HG02884 (cell line): ENCODE measurements at regions not wholly inside any gene's neighbourhood (a gene's known extent, or its start where the extent isn't known, plus 50 kb on each side); places are given as distances from the start of the nearest gene placed in this dataset.

Experiments used
- ATAC-seq: cut with Tn5 transposase; IDR thresholded peaks from one replicate; pipeline ENCODE4 v1.9.1; 2021; ENCODE audit warnings: mild to moderate bottlenecking, moderate library complexity; ENCODE audit not compliant: unreplicated experiment

DNA sequence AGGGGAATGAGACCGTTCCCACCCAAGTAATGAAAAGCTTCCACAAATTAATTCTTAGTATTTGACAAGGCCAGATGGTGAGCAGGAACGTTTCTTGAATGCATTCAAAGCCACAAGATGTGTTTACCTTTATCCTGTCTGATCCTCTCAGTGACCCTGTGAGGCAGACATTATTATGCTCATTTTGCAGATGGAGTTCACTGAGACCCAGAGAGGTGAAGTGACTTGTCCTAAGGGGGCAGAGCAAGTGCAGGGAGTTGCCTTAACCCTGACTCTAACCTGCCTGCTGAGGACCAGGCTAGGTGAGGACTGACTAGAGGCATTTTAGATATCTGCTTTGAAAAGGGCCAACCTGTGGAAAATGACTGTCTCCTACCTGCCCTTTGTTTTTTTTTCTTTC lies 156.7 kb downstream of the HAPSTR1 start:
- no peak for ATAC-seq

GRCh38 chr16:9249534-9249933 lies 158.1 kb downstream of the HAPSTR1 start:
- ATAC-seq, result no peak

GRCh38 chr16:9251026-9251425 lies 159.6 kb downstream of the HAPSTR1 start:
- ATAC-seq, result no peak

DNA sequence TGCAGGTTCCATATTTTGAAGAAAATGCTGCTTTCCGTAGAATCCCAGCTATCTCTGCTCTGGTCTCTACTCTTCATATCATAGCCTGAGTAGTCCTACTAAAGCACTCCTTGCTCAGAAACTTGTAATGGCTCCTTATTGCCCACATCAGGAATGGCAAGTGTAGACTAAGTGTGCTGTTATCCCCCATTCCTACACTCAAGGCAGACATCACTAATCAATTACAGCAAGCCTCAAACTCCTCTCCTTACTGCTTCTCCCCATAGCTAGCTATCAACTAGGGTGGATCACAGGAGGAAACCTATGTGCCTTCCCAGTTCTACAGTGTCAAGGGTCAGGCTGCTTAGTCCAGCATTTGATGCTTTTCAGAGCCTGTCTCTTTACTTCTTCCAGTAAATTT lies 163.4 kb downstream of the HAPSTR1 start:
- ATAC-seq, result no peak

DNA sequence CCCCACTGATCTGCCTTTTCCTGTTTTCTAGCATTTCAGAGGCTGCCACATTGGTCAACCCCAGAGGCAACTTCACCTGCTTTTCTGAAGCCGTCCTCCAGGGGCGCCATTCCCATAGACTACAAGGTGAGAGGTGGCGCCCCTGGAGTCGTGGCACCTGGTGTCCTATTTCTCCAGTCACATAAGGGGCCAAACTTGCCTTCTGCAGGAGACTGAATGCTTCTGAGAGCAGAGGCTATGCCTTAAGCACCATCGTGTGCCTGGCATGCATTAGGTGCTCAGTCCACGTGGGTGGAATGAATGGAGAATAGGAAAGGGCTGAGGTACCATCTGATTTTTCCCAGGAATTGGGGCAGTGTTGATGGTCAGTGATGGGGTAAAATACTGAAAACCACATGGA lies 164.8 kb downstream of the HAPSTR1 start:
- no peak for ATAC-seq

DNA sequence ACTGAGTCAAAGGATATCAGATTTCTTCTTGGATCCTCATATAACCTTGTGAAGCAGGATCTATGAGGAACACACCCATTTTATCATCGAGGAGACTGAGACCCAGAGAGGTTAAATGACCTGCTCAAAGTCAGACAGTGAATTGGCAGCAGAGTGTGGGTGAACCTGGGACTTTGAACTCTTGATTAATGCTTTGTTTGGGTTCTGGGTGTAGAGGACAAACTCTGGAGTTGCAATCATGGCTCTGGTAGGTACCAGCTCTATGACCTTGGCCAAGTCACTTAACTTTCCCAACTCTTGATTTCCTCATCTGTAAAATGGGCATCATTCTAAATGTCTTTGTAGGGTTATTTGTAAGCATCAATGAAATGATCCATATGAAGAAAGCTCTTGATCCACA lies 166.4 kb downstream of the HAPSTR1 start:
- no peak for ATAC-seq

DNA sequence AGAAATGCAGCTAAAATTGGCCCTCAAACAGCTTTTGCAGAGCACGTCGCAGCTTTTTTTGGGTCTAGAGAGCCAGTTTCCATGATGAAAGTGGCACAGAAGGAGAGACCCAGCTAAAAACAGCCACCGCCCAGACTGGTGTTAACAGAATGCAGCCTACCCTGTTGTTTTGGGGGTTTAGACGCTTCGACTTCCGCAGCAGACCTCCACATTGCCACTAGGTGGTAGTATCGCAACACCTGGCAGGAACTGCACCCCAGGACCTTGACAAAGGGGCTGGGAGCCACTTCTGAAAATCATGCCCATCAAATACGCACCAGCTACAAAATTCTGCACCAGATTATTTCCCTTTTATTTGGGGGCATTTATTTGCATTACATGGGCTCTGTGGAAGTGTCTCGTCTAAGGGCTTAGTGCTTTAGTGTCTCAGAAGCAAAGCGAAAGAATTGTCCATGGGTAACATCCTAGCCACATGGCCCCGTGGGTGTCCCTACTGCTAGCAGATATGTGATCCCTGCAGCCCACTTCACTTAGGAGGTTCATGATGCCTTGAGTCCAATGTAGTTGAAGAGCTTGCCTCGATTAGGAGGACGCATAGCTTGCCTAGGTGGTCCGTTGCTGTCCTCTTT lies 167.1 kb downstream of the HAPSTR1 start:
- ATAC-seq, result peak; percentile 76

- ATAC-seq, result no peak
These were observed 168.6 kb downstream of the HAPSTR1 start for GRCh38 chr16:9259914-9260608.

- no peak for ATAC-seq
These were observed 169.2 kb downstream of the HAPSTR1 start for GRCh38 chr16:9260666-9261065.

- ATAC-seq, result no peak
These were observed 169.9 kb downstream of the HAPSTR1 start for GRCh38 chr16:9261376-9261775.

DNA sequence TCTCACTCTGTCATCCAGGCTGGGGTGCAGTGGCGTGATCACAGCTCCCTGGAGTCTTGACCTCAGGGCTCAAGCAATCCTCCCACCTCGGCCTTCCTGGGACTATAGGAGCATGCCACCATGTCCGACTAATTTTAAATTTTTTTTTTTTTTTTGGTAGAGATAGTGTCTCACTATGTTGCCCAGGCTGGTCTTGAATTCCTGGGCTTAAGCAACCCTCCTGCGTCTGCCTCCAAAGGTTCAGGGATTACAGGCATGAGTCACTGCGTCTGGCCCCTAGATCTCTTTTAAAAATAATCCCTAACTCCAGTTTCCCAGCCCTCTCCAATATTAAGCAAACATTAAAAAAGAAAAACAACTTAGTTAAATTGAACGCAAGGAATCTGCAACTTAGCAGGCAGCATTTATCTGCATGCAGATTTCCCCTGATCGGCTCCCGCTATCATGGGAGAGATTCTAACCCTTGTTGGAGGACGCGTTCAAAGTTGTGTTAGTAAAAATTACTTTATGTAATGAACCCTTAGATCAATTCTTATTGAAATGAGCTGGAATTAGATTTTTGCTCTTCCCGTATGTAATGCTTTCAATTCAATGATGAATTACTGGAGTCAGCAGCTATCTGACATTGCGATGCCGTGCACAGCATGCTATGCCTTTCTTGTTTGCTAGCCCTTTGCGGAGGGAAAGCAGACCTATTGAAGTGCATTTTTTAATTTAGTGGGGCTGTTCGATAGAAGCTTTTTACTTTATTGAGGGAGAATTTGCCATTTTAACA lies 171.7 kb downstream of the HAPSTR1 start:
- ATAC-seq, result no peak

DNA sequence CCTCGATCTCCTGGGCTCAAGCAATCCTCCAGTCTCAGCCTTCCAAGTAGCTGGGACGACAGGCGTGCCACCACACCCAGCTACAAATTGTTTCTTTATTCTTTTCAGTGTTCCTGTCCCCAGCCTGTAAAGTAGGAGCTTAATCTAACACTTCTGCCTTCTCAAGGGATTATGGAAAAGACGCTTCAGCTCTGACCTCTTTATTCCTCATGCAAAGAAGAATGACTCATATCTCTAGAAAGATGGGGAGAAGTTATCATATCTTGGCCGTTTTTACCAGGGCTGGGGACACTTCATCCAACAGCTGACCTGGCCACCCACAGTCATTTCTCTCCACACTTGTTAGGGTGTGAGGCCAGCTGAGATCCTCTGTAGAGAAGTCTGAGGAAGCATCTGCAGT lies 172.6 kb downstream of the HAPSTR1 start:
- ATAC-seq, result no peak

GRCh38 chr16:9268446-9268845 lies 177.0 kb downstream of the HAPSTR1 start:
- no peak for ATAC-seq

DNA sequence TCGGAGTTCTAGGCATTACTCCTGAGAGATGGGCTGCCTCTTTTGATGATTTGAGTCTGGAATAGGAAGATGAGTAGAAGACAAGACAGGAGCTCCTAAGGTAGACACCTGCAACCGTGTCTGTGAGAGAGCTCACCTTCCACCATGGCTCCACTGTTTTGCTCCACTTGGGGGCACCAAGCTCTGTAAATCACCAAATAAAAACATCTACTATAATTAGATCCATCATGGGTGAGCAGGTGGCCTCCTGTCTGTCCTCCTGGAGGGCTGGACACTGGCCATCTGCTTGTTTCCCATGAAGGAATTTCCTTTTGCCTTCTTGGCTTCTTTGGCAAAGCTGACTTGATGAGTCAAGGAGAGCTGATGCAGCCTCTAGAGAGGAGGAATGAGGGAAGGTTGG lies 179.0 kb downstream of the HAPSTR1 start:
- ATAC-seq, result no peak

- no peak for ATAC-seq
These were observed 179.5 kb downstream of the HAPSTR1 start for GRCh38 chr16:9270941-9271340.

GRCh38 chr16:9271841-9272240 lies 180.4 kb downstream of the HAPSTR1 start:
- ATAC-seq, result no peak

DNA sequence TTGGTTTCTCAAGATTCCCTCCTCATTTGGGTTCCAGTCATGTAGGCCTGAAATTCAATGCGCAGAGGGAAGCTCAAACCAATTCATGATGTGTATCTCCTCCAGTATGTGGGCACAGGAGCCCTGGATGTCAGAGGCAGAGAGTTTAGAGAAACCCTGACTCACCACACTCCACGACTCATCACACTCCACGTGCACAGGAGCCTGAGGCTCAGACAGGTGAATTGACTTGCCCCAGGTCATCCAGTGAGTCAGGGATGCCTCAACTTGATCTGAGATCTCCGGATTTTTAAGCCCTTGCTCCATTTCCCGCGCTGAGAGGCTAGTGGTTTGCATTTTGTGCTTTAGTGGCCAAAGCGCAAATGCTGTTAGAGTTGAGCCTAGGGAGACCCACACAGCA lies 183.9 kb downstream of the HAPSTR1 start:
- ATAC-seq, result no peak

- ATAC-seq, result no peak
These were observed 184.4 kb downstream of the HAPSTR1 start for GRCh38 chr16:9275816-9276354.

- ATAC-seq, result no peak
These were observed 188.0 kb downstream of the HAPSTR1 start for GRCh38 chr16:9279291-9280068.

- ATAC-seq, result no peak
These were observed 188.6 kb downstream of the HAPSTR1 start for GRCh38 chr16:9280069-9280466.

GRCh38 chr16:9286930-9287329 lies 195.5 kb downstream of the HAPSTR1 start:
- no peak for ATAC-seq
